Anterior cingulate cortex (tissue), 58 donors: ENCODE measurements at regions not wholly inside any gene's neighbourhood (a gene's known extent, or its start where the extent isn't known, plus 50 kb on each side); places are given as distances from the start of the nearest gene placed in this dataset.
A peak's percentile ranks its signal among the peaks of the same experiment; 100 is the strongest.

Source experiments
- DNase-seq, 58 donors: peaks; one replicate each; lab custom pipeline; 2025; lab: John Stamatoyannopoulos, UW

- DNase-seq = no peak
These were observed 71.8 kb downstream of the FUNDC1 start for GRCh38 chrX:44470816-44471215.

- DNase-seq = peak in 7 of 58 donors; percentile 0 to 26 (median 0)
These were observed 79.8 kb downstream of the FUNDC1 start for GRCh38 chrX:44462850-44463249.

GRCh38 chrX:44459501-44459900 is 83.2 kb downstream of the FUNDC1 start:
- DNase-seq = no peak

- no peak for DNase-seq
These were observed 86.0 kb downstream of the FUNDC1 start for GRCh38 chrX:44456685-44457084.

- no peak for DNase-seq
These were observed 91.6 kb downstream of the FUNDC1 start for GRCh38 chrX:44451056-44451455.

- DNase-seq = no peak
These were observed 95.4 kb downstream of the FUNDC1 start for GRCh38 chrX:44447214-44447613.

- DNase-seq = no peak
These were observed 96.5 kb upstream of the EFHC2 start for GRCh38 chrX:44440006-44440405.

- no peak for DNase-seq
These were observed 95.8 kb upstream of the EFHC2 start for GRCh38 chrX:44439242-44439794.

- DNase-seq = no peak
These were observed 91.6 kb upstream of the EFHC2 start for GRCh38 chrX:44435047-44435446.

- DNase-seq = no peak
These were observed 90.1 kb upstream of the EFHC2 start for GRCh38 chrX:44433556-44433955.

- peak in 1 of 58 donors; percentile 0 for DNase-seq
These were observed 89.2 kb upstream of the EFHC2 start for GRCh38 chrX:44432641-44433040.

GRCh38 chrX:44431194-44431593 is 87.7 kb upstream of the EFHC2 start:
- DNase-seq = no peak

- no peak for DNase-seq
These were observed 85.6 kb upstream of the EFHC2 start for GRCh38 chrX:44428989-44429627.

GRCh38 chrX:44422631-44423030 is 79.2 kb upstream of the EFHC2 start:
- DNase-seq = no peak

GRCh38 chrX:44415639-44416386 is 72.3 kb upstream of the EFHC2 start:
- DNase-seq = no peak

GRCh38 chrX:44401151-44401550 is 57.7 kb upstream of the EFHC2 start:
- no peak for DNase-seq

- DNase-seq = no peak
These were observed 57.1 kb upstream of the EFHC2 start for GRCh38 chrX:44400588-44400987.

GRCh38 chrX:44400161-44400560 is 56.7 kb upstream of the EFHC2 start:
- DNase-seq = no peak
